HG03280 (cell line): ENCODE measurements at regions not wholly inside any gene's neighbourhood (a gene's known extent, or its start where the extent isn't known, plus 50 kb on each side); places are given as distances from the start of the nearest gene placed in this dataset.
A peak's percentile ranks its signal among the peaks of the same experiment; 100 is the strongest.
"Not testable (repeated sequence)": the region's sequence is repeated elsewhere in the genome, so short reads cannot be mapped to it uniquely, and the experiment has no call there.

Experiments used
- ATAC-seq: cut with Tn5 transposase; IDR thresholded peaks from one replicate; pipeline ENCODE4 v1.9.1; 2021; ENCODE audit warnings: mild to moderate bottlenecking, moderate library complexity; ENCODE audit not compliant: unreplicated experiment

DNA sequence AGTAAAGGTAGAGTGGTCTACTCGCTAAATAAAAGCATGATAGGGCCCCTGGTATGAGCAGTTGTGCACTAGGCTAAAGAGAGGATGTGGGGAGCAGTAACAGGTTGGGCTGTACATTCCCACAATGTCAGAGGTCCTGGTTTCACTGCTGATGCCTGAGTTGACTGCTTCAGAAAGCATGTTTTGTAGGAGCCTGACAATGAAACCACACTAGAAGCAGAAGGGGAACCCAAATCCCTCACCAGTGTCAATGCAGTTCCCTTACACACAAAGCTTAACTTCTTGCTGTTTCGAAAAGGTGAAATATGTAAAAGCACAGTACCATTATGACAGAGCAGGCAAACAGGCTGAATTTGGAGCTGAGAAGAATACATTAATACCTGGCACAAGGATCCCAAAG is 291.7 kb upstream of the KYNU start:
- peak; percentile 56 for ATAC-seq

DNA sequence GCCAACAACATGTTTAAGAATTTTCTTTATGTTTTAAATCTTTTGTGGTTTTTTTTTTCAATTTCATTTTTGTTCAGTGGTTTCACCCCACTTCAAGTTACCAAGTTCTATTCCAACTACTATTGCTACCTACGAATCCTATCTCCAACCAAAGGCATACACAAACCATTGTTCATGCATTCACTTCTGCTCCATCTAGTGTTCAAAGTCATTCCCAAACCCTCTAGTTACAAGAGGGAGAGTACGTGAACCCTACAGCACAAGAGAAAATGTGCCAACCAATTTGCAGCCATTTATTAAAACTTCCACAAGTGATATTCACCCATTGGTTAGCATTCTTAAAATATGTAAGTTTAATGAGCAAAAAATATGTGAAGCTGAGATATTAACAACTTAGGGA is 295.1 kb upstream of the KYNU start:
- ATAC-seq = no peak

DNA sequence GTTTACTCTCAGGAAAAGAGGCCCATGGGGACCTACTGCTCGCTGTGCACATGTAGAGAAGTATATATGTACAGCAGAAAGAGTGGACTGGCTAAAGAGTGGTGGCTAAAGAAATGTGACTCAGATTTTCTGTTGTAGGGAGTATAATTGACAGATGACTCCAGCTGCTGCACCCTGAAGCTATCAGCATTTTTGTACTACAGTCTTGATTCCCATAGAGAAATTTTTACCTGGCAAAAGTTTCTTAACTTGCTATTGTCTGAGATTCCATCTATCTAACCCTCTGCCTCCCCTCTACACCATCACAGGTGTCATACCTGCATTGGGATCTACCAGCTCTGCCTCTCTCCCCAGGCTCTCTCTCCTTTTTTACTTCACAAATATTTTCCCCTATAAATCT is 296.0 kb upstream of the KYNU start:
- no peak for ATAC-seq

DNA sequence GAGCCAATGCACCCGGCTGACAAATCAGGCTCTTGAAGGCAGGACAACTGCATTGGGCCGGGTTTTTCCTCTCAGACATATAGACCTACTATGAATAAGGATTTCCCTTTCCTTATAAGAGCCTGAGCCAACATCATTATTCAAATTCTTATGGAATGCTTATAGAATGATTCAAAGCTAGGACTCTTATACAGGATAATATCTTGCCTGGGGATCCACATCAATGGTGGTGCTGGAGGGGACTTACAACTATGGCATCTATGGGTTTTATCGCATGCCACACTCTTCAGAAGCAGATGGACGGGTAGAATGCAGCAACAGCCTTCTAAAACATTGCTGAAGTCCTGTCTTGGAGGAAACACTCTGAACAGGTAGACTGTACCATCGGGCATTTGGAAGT is 296.8 kb upstream of the KYNU start:
- ATAC-seq = no peak

DNA sequence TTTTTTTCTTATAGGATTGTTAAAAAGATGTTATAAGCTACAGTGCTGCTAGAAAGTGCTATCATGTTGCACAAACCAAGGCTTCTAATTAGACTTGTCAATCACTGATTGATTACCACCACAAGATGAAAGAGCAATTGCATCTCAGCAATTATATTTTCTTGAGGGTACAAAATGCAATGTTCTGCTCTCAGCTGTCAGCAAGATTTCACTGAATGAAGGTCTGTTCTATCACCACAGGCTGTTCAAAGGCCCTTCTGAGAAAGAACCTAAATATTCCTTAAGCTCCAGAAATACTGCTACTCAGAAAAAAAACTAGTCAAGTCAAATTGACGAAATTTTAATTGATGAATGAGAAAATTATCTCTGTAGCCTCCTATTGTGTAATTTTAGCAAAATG is 301.9 kb upstream of the KYNU start:
- ATAC-seq = no peak

DNA sequence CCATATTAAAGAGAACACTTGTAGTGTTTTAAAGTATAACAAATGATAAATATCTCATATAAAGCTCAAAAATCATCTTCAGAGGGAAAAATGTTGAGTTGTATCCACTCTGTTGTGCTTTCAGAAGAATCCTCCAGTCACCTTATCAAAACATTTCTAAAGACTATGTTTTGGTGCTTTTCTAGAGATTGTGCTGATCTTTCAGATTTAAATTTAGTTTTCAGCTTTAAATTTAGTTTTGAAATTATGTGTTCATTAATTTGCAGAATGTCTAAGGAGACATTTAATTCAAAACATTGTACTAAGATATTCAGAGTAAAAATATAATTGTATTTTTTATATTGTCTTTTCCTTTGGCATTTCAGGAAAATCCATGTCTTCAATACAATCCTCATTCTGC is 303.1 kb upstream of the KYNU start:
- no peak for ATAC-seq

DNA sequence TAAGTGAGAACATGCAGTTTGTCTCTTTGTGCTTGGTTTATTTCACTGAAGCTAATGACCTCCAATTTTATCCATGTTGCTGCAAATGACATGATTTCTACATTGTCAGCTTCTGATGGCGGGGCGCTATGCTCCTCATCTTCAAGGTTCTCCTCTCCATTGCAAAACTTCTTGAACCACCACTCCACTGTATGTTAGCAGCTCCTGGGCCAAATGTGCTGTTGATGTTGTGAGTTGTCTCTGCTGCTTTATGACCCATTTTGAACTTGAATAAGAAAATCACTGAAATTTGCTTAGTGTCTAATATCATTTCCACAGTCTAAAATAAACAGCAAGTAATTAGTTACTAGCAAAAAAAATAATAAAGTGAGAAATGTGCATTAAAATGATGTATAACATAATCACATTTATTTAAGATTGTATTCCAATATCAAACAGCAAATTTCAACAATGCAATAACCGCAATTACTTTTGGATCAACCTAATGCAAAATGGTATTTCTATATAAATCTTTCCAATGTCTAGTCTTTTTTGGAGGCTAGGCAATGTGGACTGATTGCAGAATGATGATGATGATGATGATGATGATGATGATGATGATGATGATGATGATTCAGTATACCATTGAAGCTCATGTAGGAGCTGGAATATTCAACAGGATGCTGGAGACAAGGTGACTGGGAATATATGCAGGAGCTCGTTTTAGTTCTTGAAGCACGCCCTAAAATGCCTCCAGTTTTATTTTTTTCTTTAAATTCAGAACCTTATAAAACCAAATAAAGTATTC is 304.9 kb upstream of the KYNU start:
- no peak for ATAC-seq

DNA sequence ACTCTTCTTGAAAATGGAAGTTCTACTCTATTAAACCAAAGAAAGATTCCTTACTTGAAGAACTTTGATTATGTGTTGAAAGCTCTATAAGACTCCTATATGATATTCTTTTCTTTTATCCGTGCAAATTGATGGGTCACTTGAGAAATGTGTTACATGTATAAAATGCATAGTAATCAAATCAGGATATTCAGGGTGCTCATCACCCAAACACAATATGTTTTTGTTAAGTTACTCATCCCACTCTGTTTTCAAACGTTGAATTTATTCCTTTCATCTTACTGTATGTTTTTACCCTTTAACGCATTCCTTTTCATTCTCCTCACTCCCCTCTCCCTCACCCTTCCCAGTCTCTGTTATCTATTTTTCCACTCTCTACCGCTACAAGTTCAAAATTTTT is 305.5 kb upstream of the KYNU start:
- no peak for ATAC-seq

DNA sequence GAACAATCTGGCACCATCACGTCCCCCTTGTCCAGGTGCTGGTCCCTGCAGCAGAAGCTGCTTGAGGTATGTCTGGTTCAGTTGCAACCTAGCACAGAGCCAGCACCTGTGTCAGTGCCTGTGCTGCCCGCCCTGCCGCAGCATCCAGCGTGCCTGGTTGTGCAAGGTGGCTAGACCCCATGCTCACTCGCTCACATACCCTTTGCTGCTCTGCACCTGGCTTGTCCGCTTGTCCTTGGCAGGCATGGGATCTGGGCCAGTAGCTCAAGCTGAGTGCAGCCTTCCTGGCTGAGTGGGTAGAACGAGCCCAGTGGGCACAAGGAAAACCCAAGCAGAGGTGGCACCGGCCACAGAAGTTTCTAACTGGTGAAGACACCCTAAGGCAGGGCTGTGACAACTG is 314.6 kb upstream of the KYNU start:
- ATAC-seq = no peak

DNA sequence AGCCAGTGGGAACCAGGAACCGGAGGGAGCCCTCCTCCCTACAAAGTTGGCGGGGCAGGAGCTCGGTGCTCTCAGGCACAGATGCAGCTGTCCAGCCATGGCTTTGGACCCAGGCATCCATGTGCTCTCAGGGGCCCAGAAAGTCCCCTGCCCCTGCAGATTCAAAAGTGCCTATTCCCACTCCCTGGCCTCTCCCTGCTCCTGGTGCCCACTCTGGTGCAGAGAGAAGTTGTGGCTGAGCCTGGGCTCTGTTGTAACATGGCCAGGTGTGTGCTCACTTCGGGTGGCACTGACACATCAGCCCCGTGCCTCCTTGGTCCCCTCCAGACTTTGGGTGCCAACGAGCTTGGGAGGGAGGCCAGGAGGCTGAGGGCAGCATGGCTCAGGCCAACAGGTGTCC is 315.8 kb upstream of the KYNU start:
- no peak for ATAC-seq

DNA sequence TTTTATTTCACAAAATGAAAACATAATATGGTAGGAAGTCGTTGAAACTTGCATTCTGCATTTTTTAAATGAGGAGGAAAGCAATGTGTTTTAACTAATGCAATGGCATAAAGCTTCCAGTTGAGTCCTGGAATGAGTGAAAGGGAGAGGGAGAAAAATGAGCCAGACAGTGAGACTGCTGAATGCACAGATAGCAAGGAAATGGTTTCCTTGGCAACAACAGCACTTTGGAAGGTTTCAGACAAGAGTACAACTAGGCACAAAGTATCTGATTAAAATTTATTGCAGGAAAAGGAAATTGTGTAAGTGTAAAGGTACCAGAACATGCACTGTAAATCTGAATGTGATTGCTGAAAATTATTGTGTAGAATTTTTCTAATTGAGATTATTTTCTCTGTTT is 320.1 kb upstream of the KYNU start:
- no peak for ATAC-seq

DNA sequence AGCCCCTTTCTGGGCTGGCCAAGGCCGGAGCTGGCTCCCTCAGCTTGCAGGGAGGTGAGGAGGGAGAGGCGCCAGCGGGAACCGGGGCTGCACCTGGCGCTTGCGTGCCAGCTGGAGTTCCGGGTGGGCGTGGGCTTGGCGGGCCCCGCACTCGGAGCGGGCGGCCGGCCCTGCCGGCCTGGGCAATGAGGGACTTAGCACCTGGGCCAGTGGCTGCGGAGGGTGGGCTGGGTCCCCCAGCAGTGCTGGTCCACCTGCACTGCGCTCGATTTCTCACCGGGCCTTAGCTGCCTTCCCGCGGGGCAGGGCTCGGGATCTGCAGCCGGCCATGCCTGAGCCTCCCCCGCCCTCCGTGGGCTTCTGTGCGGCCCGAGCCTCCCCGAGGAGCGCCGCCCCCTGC is 331.5 kb upstream of the KYNU start:
- ATAC-seq = not testable (repeated sequence)

DNA sequence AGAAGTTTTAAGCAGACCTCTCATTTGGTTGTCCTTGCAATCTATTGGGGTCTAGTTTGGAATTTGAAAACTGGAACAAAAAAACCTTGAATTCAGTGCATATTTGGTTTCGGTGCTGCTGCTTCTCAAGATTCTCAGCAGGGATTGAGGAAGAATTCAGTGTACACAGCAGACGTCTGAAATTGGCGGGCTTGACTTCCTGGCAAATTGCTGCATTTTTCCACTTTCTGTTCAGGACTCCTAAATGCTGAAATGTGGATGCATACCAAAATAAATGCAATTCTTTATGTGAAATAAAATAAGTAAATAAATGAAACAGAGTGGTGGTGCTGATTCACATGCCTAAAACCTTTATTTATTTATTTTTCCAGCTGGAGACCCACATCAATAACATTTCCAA is 332.4 kb upstream of the KYNU start:
- ATAC-seq = no peak

DNA sequence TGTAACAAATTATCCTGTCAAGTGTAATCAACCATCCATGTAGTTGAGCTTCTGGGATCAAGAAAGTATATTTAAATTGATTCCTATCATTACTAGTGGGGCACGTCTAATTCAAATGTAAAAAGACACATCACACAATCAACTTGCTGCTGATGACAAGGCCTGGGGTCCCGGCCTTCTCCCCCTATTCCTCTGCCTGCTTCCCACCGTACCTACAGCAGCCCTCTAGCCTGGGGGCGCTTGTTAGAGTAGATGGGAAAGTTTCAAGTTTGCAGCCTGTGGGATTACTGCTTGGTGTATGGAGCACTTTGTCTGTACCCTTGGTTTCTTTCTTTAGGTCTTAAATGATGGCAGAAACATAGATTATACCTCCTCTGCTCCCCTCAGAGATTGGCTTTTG is 333.3 kb upstream of the KYNU start:
- ATAC-seq = no peak

DNA sequence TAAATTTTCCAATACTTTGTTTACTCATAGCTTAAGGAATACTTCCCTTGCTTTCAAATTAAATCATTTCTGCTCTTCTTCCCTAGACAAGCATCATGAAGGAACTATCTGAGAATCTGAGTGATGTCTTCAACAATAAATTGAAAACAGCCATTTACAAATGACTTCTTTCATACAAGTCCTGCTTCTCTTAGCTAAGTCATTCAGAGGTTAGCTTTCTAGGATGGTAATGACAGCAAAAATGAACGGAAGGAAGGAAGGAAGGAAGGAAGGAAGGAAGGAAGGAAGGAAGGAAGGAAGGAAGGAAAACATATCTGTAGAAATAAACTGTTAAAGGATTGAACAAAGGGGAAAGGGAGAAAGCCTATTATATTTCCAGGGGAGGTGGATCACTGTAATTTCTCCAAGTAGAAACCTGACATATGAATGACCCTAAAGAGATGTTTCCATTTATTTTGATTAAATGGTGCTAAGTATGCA is 335.0 kb upstream of the KYNU start:
- no peak for ATAC-seq

DNA sequence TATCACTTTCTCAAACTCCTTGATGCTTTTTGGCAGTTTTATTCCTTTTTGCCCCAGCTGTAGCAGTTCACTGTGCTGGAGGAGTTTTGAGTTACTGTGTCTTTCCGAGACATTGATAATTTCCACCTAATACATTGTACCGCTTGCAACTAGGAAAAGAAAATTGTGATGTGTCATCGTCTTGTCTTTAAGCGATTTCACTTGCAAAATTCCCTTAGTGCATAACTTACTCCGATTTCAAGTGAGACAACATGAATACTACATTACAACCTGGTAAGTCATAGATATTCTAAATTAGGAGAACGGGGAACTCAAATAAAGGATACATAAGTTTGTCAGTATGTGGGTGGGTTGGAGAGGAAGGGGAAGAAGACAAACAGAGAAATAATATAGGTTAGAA is 340.5 kb upstream of the KYNU start:
- no peak for ATAC-seq

DNA sequence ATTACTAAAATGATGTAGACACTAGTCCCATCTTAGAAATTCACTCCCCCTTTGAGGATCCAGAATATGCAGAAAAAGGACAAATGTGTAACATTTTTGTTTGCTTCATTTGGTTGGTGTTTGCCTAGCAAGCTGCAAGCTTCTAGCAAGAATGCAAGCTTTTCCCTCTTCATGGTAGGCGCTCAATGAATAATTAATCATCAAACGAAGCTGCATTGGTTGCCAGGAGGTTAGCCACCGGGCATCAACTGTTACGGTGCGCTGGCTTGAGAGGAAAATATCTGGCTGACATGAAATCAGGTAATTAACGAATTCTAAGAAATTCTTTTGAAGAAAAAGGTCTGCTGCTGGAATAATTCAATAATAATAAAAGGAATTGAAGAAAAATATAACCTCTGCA is 341.0 kb upstream of the KYNU start:
- ATAC-seq = no peak

DNA sequence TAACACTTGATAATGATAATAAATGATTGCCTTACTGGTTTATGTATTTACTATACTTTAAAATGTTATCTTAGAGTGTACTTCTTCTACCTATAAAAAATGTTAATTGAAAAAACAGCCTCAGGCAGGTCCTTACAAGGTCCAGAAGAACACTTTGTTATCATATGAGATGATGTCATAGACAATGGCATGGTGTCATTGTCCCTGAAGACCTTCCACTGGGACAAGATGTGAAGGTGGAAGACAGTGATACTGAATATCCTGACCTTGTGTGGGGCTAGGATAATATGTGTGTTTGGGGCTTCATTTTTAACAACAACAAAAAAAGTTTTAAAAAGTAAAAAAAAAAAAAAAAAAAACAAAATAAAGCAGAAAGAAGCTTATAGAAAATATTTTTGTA is 342.2 kb upstream of the KYNU start:
- ATAC-seq = no peak

DNA sequence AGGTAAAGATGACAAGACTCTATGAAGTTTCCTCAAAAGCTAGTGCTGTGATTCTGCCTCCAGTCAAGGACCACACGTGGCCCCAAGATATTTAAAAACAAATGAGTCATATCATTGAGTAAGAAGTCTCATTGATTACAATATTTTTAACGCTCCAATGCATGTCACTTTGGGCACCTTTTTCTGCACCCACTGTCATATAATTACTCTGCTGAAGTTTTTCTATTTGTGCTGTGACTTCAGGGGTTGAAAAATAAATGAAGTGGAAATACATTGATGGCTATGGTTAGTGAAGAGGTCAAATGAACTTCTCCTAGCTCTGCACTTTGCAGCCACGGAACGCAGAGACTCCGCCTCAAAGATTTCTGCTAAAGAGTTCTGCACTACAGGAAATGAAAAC is 344.3 kb upstream of the KYNU start:
- no peak for ATAC-seq

DNA sequence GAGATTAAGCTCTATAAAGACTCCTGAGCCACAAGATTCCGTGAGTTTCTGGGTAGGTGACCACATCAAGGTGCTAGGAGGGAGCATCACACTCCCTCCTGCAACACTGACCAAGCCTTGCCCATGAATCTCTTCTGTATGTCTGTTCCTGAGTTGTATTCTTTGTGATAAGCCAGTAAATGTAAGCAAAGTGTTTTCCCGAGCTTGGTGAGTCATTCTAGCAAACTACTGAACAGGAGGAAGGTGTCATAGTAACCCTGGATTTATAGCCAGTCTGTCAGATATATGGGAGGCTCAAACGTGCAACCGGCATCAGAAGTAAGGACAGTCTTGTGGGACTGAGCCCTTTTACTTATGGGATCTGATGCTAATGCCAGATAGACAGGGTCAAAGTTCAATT is 346.1 kb upstream of the KYNU start:
- ATAC-seq = no peak

DNA sequence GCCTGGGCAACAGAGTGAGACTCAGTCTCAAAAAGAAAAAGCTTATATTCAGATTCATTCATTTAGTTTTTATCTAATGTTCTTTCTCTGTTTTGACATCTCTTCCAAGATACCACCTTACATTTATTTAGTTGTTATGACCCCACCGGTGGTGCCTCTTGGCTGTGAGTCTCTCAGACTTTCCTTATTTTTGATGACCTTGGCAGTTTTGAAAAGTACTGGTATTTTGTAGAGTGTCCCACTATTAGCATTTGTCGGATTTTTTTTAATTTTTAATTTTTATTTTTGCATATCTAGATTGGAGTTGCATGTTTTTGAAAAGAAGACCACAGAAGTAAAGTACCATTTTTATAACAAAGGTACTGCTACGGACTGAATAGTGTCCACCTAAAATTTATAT is 351.7 kb upstream of the KYNU start:
- ATAC-seq = no peak

DNA sequence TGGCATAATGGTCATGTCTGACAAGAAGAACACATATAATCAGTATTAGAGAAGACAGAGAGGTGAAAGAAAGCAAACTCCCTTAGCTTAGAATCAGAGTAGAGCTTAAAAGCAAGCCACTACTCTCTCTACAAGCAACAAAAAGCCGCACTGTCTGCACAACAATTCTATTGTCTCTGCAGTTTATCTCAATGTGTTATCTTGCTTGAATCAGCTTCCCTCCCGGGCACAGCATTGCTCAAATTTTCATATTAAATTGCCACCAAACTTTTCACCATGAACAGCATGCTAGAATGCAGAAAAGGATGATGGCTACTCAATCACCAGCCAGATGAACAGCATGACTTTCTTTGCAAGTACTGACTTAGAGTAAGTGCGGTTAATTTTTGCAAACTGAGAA is 356.0 kb upstream of the KYNU start:
- ATAC-seq = no peak

DNA sequence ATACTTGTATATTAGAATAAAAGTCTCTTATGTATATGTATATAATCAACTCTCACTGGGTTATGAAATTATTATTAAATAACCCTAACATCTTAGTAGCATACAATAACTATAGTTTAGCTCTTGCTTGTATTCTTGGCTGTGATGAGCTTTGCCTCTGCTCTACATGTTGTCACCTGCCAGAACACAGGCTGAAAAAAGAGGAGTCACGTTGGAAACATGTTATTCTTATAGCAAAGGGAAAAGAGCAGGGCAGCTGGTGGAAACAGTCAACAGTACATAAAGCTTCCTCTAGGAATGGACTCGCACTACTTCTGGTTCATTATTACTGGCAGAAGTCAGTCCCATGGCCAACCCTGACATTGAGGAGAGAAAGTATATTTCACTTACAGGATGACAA is 362.0 kb upstream of the KYNU start:
- no peak for ATAC-seq
